ENCODE measurements at regions not wholly inside any gene's neighbourhood (a gene's known extent, or its start where the extent isn't known, plus 50 kb on each side); places are given as distances from the start of the nearest gene placed in this dataset.

DNA sequence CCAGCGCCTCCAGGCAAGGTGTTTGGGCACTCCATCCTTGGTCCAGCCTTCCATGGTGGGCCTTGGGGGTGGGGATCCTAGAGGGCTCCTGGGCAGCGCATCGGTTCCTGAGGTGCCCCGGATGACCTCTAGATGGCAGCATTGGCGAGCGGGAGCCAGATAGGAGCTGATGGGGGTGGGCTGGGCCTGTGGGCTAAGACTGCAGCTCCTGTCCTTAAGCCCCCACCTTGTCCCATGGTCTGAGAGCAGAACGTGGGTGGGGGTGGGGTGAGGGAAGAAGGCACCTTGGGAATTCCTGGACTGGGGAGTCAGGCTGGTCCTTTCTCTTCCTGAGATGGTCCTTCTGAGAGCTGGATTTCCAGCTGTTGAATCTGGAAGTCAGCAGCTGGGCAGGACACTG lies 93.4 kb upstream of the CSF3R start:
- DNase-seq: peak; percentile 40

DNA sequence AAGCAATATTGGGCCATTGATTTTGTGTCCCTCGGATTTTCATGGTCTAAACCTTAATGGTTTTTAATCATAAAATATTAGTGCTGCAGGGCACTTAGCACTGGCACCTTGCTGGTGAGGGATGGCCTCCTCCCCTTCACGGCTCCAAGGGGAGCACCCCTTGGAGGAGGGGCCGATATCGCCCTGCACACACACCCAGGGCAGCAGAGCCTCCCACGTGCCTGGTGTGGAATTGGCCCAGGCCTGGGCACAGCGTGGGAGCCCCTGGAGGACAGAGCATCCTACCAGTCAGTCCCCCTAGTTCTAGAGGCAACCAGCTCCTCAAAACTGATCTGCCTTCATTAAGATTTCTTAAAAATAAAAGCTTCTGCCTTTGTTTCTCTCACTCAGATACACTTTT lies 90.7 kb upstream of the CSF3R start:
- DNase-seq: no peak

DNA sequence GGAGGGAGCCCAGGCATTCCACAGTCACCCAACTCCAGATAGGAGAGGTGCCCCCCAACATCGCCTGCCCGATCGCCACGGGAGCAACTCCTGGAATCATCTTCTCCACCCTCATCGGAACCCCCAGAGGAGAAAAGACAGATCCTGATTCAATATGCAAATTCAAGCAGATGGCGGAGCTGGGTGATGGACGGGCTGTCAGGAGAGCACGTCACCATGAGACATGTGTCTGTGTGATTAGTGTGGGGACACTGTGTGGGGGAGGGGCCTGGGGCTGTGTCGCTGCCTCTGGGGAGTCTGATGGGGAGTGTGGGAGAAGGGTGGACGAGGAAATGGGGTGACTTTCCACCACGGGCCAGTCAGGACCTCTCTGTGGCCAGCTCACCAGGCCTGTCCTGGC lies 90.2 kb upstream of the CSF3R start:
- DNase-seq: no peak

DNA sequence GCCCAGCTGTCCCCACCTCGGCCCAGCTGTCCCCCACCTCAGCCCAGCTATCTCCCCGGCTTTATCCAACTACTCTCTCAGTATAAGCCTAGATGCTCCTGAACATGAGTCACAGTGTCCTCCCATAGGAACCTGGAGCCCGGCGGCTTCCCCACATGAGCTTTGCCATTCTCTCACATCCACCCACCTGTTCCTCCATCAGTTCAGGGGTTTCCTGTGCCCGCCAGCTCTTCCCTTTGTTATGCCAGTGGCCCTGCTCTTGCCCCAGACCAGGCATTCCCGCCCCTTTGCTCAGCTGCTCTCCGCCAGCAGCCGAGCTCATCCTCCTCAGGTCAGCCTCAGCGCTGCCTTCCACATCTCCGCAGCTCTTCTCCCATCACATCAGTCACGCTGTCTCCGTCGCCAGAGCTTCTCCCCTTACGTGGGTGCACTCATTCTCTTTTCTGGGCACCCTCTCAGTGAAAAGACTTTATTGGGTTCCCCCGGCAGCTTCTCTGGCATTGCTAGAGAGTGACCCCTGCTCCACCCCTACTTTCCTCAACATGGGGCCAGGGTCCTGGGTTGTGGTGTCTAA lies 89.5 kb upstream of the CSF3R start:
- no peak for DNase-seq

DNA sequence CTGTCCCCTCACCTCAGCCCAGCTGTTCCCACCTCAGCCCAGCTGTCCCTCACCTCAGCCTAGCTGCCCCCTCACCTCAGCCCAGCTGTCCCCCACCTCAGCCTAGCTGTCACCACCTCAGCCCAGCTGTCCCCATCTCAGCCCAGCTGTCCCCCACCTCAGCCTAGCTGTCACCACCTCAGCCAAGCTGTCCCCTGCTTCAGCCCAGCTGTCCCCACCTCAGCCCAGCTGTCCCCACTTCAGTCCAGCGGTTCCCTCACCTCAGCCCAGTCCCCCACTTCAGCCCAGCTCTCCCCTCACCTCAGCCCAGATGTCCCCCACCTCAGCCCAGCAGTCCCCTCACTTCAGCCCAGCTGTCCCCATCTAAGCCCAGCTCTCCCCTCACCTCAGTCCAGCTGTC lies 88.4 kb upstream of the CSF3R start:
- no peak for DNase-seq

DNA sequence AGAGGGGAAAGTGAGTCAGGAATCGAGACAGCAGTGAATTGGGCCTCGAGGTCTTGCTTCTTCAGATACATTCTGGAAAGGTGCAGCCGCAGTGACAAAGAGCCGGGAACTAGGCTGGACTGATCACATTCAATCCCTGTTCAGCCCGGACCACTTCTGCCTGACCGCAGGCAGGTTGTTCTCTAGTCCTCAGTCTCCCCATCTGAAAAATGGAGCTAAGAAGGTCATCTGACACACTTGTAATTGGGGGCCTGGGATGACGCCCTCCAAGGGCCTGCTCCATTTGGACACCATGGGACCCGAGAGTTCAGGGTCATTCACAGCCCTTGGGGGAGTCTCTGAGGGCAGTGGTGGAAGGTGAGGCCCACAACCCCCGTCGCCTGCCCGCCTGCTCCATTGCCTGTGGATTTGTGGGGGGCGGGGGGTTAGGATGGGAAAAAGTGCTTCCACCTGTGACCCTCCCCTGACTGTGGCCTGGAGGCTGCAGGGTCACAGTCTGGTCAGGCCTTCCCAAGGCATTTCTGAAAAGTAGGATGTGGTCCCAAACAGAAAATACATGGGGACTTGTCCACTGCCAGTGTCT lies 87.9 kb upstream of the CSF3R start:
- DNase-seq: no peak

DNA sequence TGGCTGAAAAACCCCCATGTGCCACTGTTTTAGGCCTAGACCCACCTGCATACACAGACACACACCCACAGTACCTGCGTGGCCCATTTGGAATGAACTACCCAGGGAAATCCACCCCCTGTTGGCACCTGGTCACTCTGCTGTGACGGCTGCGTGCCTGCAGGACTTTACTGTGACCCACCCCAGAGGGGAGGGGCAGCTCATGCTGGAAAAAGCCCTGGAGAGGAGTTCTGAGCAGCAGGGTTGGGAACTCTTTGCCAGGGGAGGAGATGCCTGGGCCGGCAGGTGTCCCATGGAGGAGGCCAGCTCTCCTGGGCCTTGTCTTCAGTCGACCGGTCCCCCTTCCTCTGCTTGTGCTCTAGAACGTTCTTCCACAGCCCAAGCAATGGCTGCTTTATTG lies 87.3 kb upstream of the CSF3R start:
- no peak for DNase-seq

DNA sequence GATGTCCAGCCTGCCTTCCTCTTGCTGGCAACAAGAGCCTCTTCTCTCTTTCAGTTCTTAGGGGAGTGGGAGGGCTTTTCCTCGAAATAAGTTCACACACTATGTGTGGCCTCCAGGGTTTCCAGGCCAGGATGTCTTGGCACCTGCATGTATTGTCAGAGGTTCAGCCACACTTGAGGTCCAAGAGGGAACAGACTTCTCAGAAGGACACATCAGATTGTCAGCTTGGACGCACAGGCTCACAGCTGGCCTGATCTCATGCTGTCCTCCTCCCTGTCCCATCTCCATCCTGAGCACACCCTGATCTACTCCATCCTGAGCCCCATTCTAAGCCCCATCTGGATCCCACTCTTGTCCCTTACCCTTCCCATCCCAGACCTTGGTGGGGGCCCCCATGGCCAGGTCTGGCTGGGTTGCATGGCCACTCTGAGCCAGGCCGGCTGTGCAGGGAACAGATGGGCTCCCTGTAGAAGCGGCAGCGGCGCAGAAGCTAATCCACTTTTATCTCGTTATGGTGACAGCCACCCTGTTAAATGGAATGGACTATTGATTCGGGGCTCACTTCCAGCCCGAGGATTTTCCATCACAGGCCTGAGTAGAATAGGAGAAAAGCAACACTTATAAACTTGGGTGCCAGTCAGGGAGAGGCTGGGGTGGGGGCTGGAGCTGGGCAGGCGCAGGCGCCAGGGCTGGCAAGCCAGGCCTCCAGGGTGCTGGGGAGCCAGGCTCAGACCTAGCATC lies 85.1 kb upstream of the CSF3R start:
- DNase-seq: no peak

DNA sequence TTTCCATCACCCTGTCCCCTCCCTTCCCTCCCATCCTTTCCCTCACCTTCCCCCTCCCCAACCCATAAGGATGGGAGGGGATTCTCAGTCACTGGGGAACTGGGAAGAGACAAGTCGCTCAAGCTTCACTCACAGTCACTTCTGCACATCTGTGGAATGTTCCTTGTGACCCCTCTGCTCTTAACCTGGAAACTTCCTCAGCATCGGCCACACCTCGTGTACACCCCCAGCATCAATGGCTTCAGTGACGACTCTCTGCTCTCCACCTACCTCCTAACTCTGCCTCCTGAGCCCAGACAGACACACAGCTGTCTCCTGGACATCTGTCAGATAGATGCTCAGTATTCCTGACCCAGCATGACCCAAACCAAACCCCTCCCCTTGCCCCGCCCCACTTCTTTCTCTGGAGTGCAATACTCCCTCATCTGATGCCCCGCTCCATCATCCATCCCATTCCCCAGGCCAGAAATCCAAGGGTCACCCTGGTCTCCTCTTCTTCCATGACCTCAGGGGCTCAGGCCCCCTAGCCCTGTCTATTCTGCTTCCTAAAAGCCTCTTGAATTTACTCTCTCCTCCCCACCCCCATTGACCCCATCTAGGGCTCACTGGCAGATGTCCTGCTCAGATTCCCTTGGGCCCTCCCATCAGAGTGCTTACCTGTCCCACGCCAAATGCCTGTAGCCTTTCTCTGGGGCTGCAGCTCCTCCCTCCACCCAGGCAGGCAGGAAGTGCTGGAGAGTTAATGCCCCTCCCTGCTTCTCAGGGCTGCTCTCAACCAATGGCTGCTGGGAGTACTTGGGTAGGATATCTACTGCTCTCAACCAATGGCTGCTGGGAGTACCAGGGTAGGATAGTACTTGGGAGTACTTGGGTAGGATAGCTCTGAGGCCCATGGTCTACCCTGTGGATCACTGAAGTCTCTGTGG lies 83.1 kb upstream of the CSF3R start:
- no peak for DNase-seq

DNA sequence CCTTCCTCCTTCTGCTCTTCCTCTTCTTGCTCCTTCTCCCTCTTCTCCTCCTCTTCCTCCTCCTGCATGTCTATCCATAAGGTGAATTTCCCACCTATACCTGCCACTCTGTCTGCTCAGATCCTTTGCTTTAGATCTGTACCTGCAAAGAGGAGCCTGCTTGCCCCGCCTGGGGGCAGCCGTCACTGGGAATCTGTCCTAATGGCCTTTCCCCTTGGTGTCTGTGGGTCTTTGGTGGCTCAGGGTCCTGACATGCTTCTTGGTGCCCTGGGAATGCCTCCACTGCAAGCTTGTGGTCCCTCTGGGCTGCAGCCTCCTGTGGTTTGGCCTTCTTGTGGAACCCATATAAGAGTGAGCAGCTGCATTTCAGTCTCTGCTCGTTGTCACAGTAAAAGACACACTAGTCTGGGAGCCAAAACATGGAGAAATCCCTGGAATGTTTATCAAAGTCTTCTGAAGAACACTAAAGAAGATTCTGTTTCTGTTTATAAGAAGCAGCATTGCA lies 79.5 kb upstream of the CSF3R start:
- no peak for DNase-seq

DNA sequence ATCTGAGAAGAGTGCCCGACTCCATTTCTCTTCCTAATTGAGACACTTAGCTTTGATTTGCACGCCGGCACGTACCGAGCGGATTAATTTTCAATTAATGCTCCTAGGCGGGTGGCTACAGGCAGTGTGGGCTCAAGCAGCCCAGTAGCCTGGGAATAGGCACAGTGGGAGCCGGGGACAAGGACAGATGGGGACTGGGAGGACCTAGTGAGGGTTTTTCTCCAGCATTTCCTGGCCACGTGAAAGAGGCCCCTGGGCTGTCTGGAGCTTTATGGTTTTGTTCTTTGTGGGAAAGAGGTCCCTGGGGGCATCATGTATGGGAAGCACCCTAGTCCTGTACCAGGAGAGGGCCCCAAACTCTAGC lies 78.6 kb upstream of the CSF3R start:
- DNase-seq: no peak

DNA sequence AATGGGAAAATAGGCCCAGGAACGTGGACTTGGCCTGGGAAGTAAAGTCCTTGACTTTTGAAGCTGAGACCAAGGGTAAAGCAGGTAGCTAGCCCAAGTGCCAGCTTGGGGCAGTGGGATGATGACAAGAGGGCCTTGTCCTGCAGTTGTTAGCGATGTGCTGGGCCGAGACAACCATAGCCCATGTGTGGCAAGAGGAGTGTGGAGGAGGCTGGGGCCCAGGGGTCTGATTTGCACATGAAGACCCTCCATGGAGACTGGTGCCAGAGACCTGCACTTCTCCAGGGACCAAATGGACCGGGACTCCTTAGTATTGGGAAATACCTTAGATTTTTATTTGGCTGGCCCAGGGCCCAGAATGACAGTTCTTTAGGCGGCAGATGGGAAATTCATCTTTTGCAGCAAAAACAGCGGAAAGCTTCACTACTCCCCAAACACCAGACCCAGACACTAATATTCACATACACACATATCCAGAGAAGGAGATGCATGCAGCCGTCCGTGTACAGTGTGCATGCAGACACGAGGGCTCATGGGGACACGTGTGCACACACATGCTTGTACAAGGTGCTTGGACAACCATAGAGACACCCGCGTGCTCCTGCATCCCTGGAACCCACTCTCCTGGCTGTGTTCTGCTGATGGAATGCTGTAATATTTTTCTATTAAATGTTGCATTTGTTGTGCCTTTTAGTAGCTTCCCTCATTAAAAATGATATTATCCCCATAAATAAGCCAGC lies 78.1 kb upstream of the CSF3R start:
- no peak for DNase-seq

DNA sequence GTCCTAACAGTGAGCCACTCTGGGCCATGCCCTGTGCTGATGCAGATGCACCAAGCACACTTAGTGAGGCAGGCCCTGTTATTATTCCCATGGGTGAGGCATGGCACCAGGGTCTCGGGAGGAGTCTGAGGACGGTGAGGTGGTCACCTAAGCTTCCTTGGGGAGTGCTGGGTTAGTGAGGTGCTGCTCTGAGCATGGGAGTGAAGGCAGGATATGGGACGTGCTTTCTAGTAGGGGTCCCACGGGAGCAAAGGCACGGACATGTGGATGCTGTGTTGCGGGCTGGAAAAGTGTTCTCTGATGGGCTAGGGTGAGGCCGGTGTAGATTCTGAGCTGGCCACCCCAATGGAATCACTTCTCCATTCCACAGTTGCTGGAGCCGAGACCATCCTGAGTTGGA lies 77.5 kb upstream of the CSF3R start:
- no peak for DNase-seq

DNA sequence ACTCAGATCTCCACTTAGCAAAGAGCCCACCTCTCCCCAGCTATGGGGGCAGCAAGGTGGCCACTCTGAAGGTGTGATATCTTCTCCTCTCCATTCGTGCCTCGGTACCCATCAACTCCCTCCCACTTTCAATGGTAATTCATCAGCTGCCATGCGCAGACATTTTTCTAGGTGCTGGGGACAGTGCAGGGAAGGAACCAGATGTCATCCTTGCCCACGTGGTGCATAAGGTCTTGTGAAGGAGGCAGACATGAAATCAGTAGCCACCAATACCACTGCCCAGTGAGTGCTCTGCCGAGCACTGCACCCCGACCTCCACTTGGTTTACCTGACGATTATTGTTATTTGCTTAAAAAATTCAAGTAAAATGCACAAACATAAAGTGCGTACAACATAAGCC lies 76.3 kb upstream of the CSF3R start:
- DNase-seq: no peak

DNA sequence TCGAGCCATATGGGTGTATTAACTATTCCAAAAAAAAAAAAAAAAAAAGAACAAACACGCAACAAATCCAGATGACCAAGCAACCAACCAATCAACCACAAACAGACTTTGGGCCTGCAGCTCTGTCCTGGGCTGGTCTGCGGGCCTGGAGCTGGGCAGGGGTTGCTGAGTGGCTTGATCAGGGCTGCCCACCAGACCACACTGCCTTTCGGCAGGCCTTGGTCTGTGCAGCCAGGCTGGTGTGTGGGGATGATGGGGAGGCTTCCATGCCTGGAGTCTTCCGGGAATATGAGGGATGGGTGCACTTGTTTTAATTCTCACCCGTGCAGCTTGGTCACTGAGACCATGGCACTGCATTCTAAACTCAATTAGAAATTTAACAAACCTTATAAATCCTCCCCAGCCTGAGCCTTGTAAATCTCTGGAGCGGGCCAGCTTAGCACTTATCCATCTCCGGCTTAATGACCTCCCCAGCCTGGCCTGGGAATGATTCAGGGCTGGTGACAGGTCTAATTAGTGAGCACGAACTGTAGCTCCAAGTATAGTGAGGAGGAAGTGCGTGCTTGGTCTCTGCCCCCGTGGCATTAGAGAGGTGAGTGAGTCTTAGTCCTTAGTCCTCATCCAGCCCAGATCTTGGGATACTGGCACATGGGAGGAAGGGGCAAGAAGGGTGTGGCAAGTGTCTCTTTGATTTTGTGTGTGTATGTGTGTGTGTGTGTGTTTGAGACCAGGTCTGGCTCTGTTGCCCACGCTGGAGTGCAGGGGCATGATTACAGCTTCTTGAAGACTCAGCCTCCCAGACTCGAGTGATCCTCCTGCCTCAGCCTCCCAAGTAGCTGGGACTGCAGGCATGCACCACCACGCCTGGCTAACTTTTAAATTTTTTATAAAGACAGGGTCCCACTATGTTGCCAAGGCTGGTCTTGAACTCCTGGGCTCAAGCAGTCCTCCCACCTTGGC lies 74.6 kb upstream of the CSF3R start:
- DNase-seq: no peak

DNA sequence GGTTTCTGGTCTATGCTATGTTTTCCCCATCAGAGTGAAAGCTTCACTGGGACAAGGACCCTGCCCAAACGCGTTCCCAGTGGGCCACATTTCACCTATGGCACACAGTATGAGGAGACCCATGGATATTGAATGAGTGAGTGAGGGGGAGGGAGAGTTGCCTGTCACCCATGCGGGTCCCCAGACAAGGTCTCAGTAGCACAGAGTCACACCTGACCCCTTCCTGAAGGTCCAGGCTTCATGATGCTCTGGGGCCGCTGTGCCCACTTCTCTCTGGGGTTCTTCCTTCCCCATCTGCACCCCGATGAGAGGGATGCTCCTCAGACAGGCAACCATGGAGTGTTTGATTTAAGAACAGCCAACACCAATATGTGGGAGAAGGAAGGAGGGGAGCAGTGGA lies 72.3 kb upstream of the CSF3R start:
- DNase-seq: no peak

DNA sequence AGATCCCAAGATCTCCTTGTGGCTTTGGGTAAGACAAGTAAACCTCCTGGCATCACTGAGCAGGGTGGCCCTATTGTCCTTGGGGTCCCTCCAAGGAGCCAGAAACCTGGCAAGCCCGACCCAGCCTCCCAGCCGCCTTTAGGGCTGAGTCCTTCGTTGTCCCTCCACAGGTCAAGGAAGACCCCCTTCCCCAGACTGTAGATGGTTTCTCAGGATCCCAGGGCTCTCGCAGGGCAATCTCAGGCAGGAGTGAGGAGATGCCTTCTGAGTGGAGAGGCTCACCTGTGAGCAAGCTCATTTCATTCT lies 71.6 kb upstream of the CSF3R start:
- DNase-seq: no peak

DNA sequence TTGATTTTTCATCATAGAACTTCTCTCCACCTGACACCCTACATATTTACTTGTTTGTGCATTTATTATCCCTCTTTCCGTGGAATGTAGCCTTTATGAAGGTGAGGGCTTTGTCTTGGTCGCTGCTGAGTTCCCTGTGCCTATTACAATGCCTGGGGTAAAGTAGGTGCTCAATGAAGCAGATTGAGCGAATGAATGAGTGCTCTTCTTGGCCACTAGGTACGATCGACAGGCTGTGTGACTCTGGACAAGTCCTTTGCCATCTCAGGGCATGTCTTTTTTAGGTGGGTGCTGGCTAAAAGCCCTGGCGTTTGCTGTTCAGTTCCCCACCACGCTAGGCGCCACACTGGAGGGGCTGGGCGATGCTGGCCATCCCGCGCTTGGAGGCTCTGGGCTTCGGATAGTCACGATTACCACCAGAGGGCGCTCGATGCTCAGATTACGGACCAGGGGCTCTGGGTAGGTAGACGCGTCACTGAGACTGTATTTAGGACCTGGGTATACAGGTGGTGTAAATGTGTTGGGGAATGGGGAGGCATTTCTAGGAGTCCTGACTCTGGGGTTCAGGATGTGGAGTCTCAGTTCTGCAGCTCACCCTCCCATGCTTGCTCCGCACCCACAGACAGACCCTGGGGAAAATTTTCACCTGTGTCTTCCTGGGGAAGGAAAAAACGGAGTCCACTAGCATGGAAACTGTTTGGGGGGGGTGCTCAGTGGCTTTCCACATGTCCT lies 71.0 kb upstream of the CSF3R start:
- peak; percentile 32 for DNase-seq

DNA sequence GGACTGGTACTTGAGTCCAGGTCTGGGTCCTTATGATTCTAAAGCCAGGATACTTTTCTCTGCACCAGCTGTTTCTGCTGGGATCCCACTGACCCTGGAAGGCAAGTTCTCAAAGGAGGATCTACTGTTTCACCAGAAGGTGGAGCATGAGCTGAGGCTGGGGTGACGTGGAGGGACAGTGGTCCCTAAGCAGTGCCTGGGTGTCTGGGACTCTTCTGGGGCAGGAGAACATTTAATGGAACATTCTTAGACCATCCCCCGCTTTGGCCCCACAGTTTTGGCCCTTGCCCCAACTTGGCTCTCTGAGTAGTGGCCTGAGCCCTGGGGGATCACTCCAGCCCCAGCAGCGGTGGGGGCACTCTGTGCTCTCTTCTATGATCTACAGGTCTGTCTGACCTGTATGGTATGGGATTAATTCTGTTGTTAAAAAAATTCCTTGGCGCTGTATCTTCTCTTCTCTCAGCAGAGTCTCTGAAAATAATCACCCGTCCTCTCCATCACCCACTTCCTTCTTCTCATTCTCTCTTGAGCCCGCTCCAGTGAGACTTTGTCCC lies 60.3 kb upstream of the CSF3R start:
- DNase-seq: no peak
